A673 (cell line): ENCODE measurements at regions not wholly inside any gene's neighbourhood (a gene's known extent, or its start where the extent isn't known, plus 50 kb on each side); places are given as distances from the start of the nearest gene placed in this dataset.

Experiments
- EZH2 ChIP-seq: fragments of 200-600 bp; sonication (generic); IDR thresholded peaks from 2 replicates; pipeline ENCODE4 v1.6.1; 2017; ENCODE audit warnings: borderline replicate concordance, low read depth, mild to moderate bottlenecking, mixed read lengths, antibody characterized with exemption, low read length; ENCODE audit not compliant: poor library complexity, severe bottlenecking
- TF ChIP-seq, protein P1 (sequence below): fragments of 300-800, 200-600 bp; sonication (generic); conservative IDR thresholded peaks from 2 replicates; pipeline ENCODE4 v1.5.1; 2017; ENCODE audit warnings: low read depth, mild to moderate bottlenecking, antibody characterized with exemption, low read length, moderate library complexity, mixed read lengths

DNA sequence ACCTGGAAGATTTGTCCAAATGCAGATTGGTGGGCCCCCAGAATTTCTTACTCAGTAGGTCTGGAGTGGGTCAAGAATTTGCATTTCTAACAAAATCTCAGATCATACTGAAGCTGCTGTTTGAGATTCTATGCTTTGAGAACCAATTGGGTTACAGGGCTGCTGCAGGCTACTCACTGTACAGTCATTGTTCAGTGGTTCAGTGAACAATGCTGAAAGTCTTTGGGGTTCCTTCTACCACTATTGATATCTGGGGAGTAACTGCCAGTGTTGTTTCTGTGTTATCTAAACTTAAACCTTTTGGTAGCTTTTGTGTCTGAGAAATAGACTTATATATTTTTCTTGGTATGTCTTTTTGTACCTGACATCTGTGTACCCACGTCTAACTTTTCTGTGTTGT lies 187.5 kb downstream of the TANC2 start:
- TF ChIP-seq, protein P1, sequence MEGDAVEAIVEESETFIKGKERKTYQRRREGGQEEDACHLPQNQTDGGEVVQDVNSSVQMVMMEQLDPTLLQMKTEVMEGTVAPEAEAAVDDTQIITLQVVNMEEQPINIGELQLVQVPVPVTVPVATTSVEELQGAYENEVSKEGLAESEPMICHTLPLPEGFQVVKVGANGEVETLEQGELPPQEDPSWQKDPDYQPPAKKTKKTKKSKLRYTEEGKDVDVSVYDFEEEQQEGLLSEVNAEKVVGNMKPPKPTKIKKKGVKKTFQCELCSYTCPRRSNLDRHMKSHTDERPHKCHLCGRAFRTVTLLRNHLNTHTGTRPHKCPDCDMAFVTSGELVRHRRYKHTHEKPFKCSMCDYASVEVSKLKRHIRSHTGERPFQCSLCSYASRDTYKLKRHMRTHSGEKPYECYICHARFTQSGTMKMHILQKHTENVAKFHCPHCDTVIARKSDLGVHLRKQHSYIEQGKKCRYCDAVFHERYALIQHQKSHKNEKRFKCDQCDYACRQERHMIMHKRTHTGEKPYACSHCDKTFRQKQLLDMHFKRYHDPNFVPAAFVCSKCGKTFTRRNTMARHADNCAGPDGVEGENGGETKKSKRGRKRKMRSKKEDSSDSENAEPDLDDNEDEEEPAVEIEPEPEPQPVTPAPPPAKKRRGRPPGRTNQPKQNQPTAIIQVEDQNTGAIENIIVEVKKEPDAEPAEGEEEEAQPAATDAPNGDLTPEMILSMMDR, result no peak
- no peak for TF ChIP-seq EZH2
